Fibroblast of lung (primary cell): ENCODE measurements at regions not wholly inside any gene's neighbourhood (a gene's known extent, or its start where the extent isn't known, plus 50 kb on each side); places are given as distances from the start of the nearest gene placed in this dataset.

Experiments used
- DNase-seq, 2 donors: peaks; one replicate each; pipeline versions ENCODE4 v3.0.0 to v3.0.0-alpha.2; 2010; ENCODE audit warnings: low read depth in 2 of 2
- H2AFZ ChIP-seq: 2 replicates; pipeline ENCODE4 v1.5.1; 2012; ENCODE audit warnings: low read length, control low read depth, inconsistent platforms
- H3K27ac ChIP-seq: 2 replicates; pipeline ENCODE4 v1.5.1; 2011; ENCODE audit warnings: low read length, control low read depth; ENCODE audit not compliant: insufficient read depth
- H3K27me3 ChIP-seq: 2 replicates; pipeline ENCODE4 v1.5.1; 2011; ENCODE audit warnings: mild to moderate bottlenecking, low read length; ENCODE audit not compliant: control insufficient read depth, insufficient read depth
- H3K36me3 ChIP-seq: 2 replicates; pipeline ENCODE4 v1.5.1; 2011; ENCODE audit warnings: low read length; ENCODE audit not compliant: control insufficient read depth, insufficient read depth
- H3K4me1 ChIP-seq: 2 replicates; pipeline ENCODE4 v1.5.1; 2011; ENCODE audit warnings: low read length; ENCODE audit not compliant: control insufficient read depth, insufficient read depth; ENCODE audit errors: extremely low read depth
- H3K4me2 ChIP-seq: 2 replicates; pipeline ENCODE4 v1.5.1; 2011; ENCODE audit warnings: low read length, control low read depth; ENCODE audit not compliant: insufficient read depth; ENCODE audit errors: extremely low read depth
- H3K4me3 ChIP-seq, 4 experiments: fragments of 200-600 bp in 1 of 4; sonication (generic) in 1 of 4; replicated peaks in 1 of 4; 2 replicates each; pipeline ENCODE4 v1.5.1; 2011 to 2016; ENCODE audit warnings: low read length in 4 of 4, low read depth in 3 of 4, mild to moderate bottlenecking in 3 of 4, control low read depth in 2 of 4, inconsistent platforms in 1 of 4, mixed read lengths in 1 of 4; ENCODE audit not compliant: insufficient read depth in 1 of 4; ENCODE audit errors: control extremely low read depth in 1 of 4
- H3K79me2 ChIP-seq: 2 replicates; pipeline ENCODE4 v1.5.1; 2012; ENCODE audit warnings: mild to moderate bottlenecking, low read length, inconsistent platforms; ENCODE audit not compliant: control insufficient read depth, insufficient read depth
- H3K9ac ChIP-seq: 2 replicates; pipeline ENCODE4 v1.5.1; 2011; ENCODE audit warnings: mild to moderate bottlenecking, low read length, control low read depth; ENCODE audit not compliant: insufficient read depth
- H3K9me3 ChIP-seq: 2 replicates; pipeline ENCODE4 v1.5.1; 2012; ENCODE audit warnings: low read depth, low read length; ENCODE audit not compliant: control insufficient read depth, insufficient read depth
- H4K20me1 ChIP-seq: 2 replicates; pipeline ENCODE4 v1.5.1; 2011; ENCODE audit warnings: low read length; ENCODE audit not compliant: control insufficient read depth, insufficient read depth; ENCODE audit errors: extremely low read depth
- EZH2 ChIP-seq: IDR thresholded peaks from 2 replicates; pipeline ENCODE4 v1.5.1; 2012; ENCODE audit warnings: low read length, control low read depth, mild to moderate bottlenecking; ENCODE audit errors: missing control alignments
- TF ChIP-seq, protein P1 (sequence below), 2 donors: IDR thresholded peaks in 1 of 2; conservative IDR thresholded peaks in 1 of 2; 1 replicate in 1 of 2; 2 replicates in 1 of 2; pipeline ENCODE4 v1.5.1; 2011 to 2012; ENCODE audit warnings: low read length in 2 of 2, control low read depth in 1 of 2, inconsistent platforms in 1 of 2, low read depth in 1 of 2, mild to moderate bottlenecking in 1 of 2

DNA sequence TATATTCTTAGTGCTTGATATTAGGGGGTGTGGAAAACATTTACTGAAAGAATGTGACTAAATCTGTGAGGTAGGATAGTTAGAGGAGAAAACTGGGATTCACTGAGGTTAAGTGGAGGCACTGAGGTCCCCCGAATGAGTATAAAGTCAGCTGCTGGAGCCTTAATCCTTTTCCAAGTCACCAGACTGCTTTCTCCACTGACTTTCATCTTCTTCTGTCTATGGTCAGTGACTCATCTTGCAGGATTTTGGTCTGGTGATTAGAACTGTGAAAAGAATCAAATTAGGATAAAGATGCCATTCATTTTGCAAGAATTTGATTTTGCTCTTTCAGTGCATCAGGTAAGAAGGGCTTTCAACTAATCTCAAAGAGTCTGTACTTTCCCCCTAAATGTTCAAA lies 89.3 kb upstream of the ALDH1A1 start:
- no peaks in the 10 kb centered on the region for H4K20me1 ChIP-seq
- H3K4me3 ChIP-seq = no peak overlapping the region
- TF ChIP-seq EZH2 = no peak
- TF ChIP-seq, protein P1, sequence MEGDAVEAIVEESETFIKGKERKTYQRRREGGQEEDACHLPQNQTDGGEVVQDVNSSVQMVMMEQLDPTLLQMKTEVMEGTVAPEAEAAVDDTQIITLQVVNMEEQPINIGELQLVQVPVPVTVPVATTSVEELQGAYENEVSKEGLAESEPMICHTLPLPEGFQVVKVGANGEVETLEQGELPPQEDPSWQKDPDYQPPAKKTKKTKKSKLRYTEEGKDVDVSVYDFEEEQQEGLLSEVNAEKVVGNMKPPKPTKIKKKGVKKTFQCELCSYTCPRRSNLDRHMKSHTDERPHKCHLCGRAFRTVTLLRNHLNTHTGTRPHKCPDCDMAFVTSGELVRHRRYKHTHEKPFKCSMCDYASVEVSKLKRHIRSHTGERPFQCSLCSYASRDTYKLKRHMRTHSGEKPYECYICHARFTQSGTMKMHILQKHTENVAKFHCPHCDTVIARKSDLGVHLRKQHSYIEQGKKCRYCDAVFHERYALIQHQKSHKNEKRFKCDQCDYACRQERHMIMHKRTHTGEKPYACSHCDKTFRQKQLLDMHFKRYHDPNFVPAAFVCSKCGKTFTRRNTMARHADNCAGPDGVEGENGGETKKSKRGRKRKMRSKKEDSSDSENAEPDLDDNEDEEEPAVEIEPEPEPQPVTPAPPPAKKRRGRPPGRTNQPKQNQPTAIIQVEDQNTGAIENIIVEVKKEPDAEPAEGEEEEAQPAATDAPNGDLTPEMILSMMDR (conservative IDR thresholded peaks at IDR 0.05 in 1 of 2, IDR thresholded peaks at IDR 0.05 in 1 of 2; ENCODE audit: low read depth in 1 of 2, low read length in 2 of 2) = no peak
- no peaks in the 10 kb centered on the region for H3K9me3 ChIP-seq
- H3K27me3 ChIP-seq = no peaks in the 10 kb centered on the region
- H3K36me3 ChIP-seq = no peaks in the 10 kb centered on the region
- no peak overlapping the region for H2AFZ ChIP-seq
- H3K9ac ChIP-seq = no peak overlapping the region
- no peaks in the 10 kb centered on the region for H3K79me2 ChIP-seq
- peaks cover 15% of the 10 kb centered on the region for H3K4me1 ChIP-seq
- H3K27ac ChIP-seq = no peak overlapping the region
- H3K4me2 ChIP-seq = no peak overlapping the region
- peak; percentile 28 to 45 for DNase-seq

DNA sequence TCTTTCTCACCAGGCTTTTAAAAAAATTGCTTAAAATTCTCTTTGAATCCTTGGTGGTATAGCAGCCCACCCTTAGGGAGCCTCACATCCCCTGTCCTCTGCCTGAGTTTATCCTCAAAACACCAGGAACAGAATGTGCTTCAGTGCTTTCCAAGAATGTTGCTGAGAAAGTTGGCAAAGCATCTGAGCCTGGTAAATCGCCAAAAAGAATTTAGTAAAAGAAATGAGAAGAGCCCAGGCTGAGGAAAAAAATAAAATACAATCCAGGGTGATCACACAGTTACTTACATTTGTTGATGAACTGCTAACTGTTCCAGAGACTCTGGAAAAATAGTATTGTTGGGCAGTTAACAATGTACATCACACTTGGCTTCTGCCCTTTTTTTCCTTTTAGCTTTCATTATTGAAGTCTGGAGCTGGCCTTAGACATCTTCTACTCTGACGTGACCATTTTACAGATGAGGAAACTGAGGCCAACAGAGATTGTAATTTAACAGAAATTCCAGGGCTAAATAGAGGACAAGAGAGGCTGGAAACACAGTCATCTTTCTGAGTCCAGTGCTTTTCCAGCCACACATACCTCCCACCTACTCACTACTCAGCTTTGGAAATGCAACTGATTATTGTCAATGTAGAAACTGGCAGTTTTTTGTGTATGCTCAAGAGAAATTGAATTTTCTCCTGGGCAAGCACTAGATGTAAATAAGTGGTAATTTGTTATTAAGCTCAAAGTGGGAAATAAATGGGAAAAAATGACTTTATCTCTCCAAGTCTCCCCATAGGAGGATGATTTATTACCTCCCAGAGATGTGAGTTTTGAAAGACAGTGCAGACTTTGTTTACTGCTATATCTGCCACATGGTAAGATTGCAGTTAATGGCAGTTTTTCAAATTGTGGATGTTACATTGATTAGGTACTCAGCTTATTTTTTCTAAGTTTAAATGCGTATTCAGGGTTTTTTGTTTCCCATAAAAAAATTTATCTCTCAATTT lies 86.7 kb upstream of the ALDH1A1 start:
- Histone ChIP-seq H3K9ac (no peak overlapping the region), H2AFZ (no peak overlapping the region), H3K27ac (no peak overlapping the region), H3K27me3 (no peaks in the 10 kb centered on the region), H3K4me1 (peaks cover 15% of the 10 kb centered on the region), H3K4me2 (no peak overlapping the region), H4K20me1 (no peaks in the 10 kb centered on the region), H3K9me3 (no peaks in the 10 kb centered on the region), H3K4me3 (no peak overlapping the region), H3K36me3 (no peaks in the 10 kb centered on the region), H3K79me2 (no peaks in the 10 kb centered on the region)
- peak; percentile 55 to 92 for DNase-seq
- TF ChIP-seq, protein P1 (conservative IDR thresholded peaks at IDR 0.05 in 1 of 2, IDR thresholded peaks at IDR 0.05 in 1 of 2; ENCODE audit: low read depth in 1 of 2, low read length in 2 of 2) = no peak
- TF ChIP-seq EZH2 = no peak

DNA sequence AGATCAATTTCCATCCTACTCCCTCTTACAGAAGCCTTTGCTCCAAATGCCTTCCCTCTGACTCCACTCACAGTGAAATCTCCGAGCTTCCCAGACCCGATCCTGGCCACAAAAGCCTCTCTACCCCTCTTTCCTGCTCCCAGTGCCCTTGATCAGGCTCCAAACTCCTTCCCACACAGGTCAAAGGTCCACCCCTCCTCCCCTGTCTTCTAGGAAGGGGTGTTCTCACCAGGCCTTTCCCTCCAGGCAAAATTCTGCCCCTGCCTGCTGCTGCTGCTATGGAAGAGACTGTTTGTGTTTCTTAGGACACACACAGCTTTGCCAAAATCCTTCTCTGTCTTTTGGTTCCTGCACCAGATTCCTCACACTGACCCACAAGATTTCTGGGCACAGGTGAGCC lies 85.8 kb upstream of the ALDH1A1 start:
- Histone ChIP-seq H3K4me3 (peak overlapping the region in 1 of 4 experiments; percentile 4), H3K27ac (no peak overlapping the region), H3K79me2 (no peaks in the 10 kb centered on the region), H3K27me3 (no peaks in the 10 kb centered on the region), H3K9me3 (no peaks in the 10 kb centered on the region), H3K36me3 (no peaks in the 10 kb centered on the region), H4K20me1 (no peaks in the 10 kb centered on the region), H2AFZ (peak overlapping the region; percentile 45), H3K4me2 (peak overlapping the region; percentile 39), H3K9ac (no peak overlapping the region), H3K4me1 (peaks cover 15% of the 10 kb centered on the region)
- DNase-seq = peak; percentile 63 to 94
- TF ChIP-seq EZH2 = no peak
- TF ChIP-seq, protein P1 (conservative IDR thresholded peaks at IDR 0.05 in 1 of 2, IDR thresholded peaks at IDR 0.05 in 1 of 2; ENCODE audit: low read depth in 1 of 2, low read length in 2 of 2) = peak in 1 of 2 donors; percentile 4
